LNCaP clone FGC (cell line): ENCODE measurements at regions not wholly inside any gene's neighbourhood (a gene's known extent, or its start where the extent isn't known, plus 50 kb on each side); places are given as distances from the start of the nearest gene placed in this dataset.

ENCODE experiments used
- DNase-seq: peaks from one replicate; pipeline ENCODE4 v3.0.0-alpha.2; 2011; ENCODE audit warnings: low read depth
- H3K4me3 ChIP-seq: 2 replicates; pipeline ENCODE4 v1.5.1; 2011; ENCODE audit warnings: mild to moderate bottlenecking, low read depth, low read length, control low read depth
- CTCF ChIP-seq: IDR thresholded peaks from 2 replicates; pipeline ENCODE4 v1.5.1; 2012; ENCODE audit warnings: mild to moderate bottlenecking; ENCODE audit not compliant: control insufficient read depth, insufficient read depth; ENCODE audit errors: extremely low read depth

GRCh38 chr1:30615816-30616590 lies 107.4 kb downstream of the MATN1 start:
- no peak for DNase-seq
- H3K4me3 ChIP-seq, result no peak overlapping the region
- TF ChIP-seq CTCF, result no peak

- no peak overlapping the region for H3K4me3 ChIP-seq
- DNase-seq, result no peak
- TF ChIP-seq CTCF, result no peak
These were observed 108.1 kb downstream of the MATN1 start for GRCh38 chr1:30615076-30615795.

GRCh38 chr1:30613188-30613587 lies 110.2 kb downstream of the MATN1 start:
- DNase-seq, result no peak
- no peak for TF ChIP-seq CTCF
- no peak overlapping the region for H3K4me3 ChIP-seq

GRCh38 chr1:30612536-30613065 lies 110.8 kb downstream of the MATN1 start:
- no peak for TF ChIP-seq CTCF
- DNase-seq, result no peak

GRCh38 chr1:30611741-30612309 lies 111.6 kb downstream of the MATN1 start:
- TF ChIP-seq CTCF, result no peak
- H3K4me3 ChIP-seq, result no peak overlapping the region
- no peak for DNase-seq

More at GRCh38 chr1:30612536-30613065, 110.8 kb downstream of the MATN1 start:
- no peak overlapping the region for H3K4me3 ChIP-seq

GRCh38 chr1:30610917-30611316 lies 112.5 kb downstream of the MATN1 start:
- no peak overlapping the region for H3K4me3 ChIP-seq
- no peak for TF ChIP-seq CTCF
- DNase-seq, result no peak
